C4-2B (cell line): ENCODE measurements at regions not wholly inside any gene's neighbourhood (a gene's known extent, or its start where the extent isn't known, plus 50 kb on each side); places are given as distances from the start of the nearest gene placed in this dataset.

Experiments used
- CTCF ChIP-seq: fragments of 450-650 bp; conservative IDR thresholded peaks from 2 replicates; pipeline ENCODE4 v1.5.1; 2017; ENCODE audit warnings: mild to moderate bottlenecking
- ZFX ChIP-seq: fragments of 450-650 bp; IDR thresholded peaks from 2 replicates; pipeline ENCODE4 v1.6.1; 2017

- TF ChIP-seq CTCF (no peak), ZFX (no peak)
These were observed 103.0 kb upstream of the SHISA6 start for GRCh38 chr17:11138023-11138422.
